ACC112 (cell line): ENCODE measurements at regions not wholly inside any gene's neighbourhood (a gene's known extent, or its start where the extent isn't known, plus 50 kb on each side); places are given as distances from the start of the nearest gene placed in this dataset.

Experiments used
- H2AFZ ChIP-seq: fragments of 200-600 bp; sonication (generic); one replicate; pipeline ENCODE4 v1.6.0; 2017; ENCODE audit warnings: antibody characterized with exemption, low read length; ENCODE audit not compliant: unreplicated experiment
- H3K27ac ChIP-seq: fragments of 200-600 bp; sonication (generic); 2 replicates; pipeline ENCODE4 v1.5.1; 2014; ENCODE audit warnings: low read depth, mild to moderate bottlenecking, antibody characterized with exemption, low read length, moderate library complexity
- H3K27me3 ChIP-seq: fragments of 200-600 bp; sonication (generic); 2 replicates; pipeline ENCODE4 v1.6.1; 2014; ENCODE audit warnings: mild to moderate bottlenecking, antibody characterized with exemption, low read length, moderate library complexity, mixed read lengths; ENCODE audit not compliant: insufficient read depth
- H3K36me3 ChIP-seq: fragments of 200-600 bp; sonication (generic); 2 replicates; pipeline ENCODE4 v1.6.1; 2016; ENCODE audit warnings: mild to moderate bottlenecking, antibody characterized with exemption, low read length, moderate library complexity, mixed read lengths; ENCODE audit not compliant: insufficient read depth
- H3K4me1 ChIP-seq: fragments of 200-600 bp; sonication (generic); one replicate; pipeline ENCODE4 v1.6.1; 2016; ENCODE audit warnings: low read length, mixed read lengths; ENCODE audit not compliant: insufficient read depth, unreplicated experiment, control insufficient read depth
- H3K4me3 ChIP-seq: fragments of 200-600 bp; sonication (generic); 2 replicates; pipeline ENCODE4 v1.5.1; 2014; ENCODE audit warnings: mild to moderate bottlenecking, low read depth, low read length
- H3K79me2 ChIP-seq: fragments of 200-600 bp; sonication (generic); one replicate; pipeline ENCODE4 v1.6.0; 2016; ENCODE audit warnings: low read length; ENCODE audit not compliant: control insufficient read depth, unreplicated experiment, insufficient read depth

DNA sequence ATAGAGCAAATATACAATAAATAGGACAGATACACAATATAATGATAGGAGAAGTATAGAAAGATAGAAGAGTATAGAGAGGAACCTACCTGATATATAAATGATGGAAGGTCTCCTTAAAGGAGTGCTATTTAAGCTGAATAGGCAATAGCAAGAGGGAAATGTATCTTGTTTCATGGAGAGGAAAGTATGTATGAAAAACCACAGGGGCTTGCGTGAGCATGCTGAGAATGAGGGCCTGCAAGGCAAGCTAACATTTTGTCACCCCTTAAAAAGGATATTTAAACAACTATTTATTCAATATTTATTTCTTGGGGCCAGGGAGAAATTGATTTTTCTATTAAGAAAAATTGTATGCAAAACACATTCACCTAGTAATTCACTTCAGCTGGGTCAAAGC, 150.9 kb upstream of the ZRANB2 start:
- Histone ChIP-seq H3K27ac (no peak overlapping the region), H3K36me3 (no peaks in the 10 kb centered on the region), H3K4me3 (no peak overlapping the region), H3K79me2 (no peaks in the 10 kb centered on the region), H2AFZ (no peak overlapping the region), H3K4me1 (no peaks in the 10 kb centered on the region), H3K27me3 (no peaks in the 10 kb centered on the region)

DNA sequence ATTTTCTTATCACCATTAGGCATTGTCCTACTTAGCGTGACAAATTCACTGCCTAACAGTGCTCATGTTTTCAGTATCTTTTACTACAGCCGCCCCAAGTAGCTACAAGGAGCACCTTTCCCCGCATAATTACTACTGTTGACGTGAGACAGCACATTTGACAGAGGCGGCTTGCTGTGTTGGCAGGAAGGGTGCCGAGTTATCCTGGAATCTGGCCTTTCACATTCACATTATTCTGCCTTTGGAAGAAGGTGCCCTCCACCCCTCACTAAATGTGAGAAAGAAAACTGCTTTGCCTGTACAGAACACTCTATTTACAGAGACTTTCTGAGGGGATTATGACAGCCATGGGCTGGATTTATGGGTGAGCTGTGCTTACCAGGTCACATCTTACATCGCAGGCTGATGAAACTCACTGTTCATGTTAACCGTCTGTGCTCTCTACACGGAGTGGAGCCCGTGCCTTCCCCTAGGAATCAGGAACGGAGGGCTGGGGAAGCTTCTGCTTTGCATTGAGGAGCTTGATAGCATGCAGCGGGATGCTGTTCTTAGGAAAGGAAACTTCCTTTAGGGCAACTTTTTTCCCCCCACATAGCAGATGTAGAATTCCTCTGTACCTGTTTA, 148.0 kb upstream of the ZRANB2 start:
- H3K36me3 ChIP-seq, result no peaks in the 10 kb centered on the region
- no peak overlapping the region for H2AFZ ChIP-seq
- H3K27ac ChIP-seq, result no peak overlapping the region
- H3K79me2 ChIP-seq, result no peaks in the 10 kb centered on the region
- no peak overlapping the region for H3K4me3 ChIP-seq
- no peaks in the 10 kb centered on the region for H3K4me1 ChIP-seq
- no peaks in the 10 kb centered on the region for H3K27me3 ChIP-seq

DNA sequence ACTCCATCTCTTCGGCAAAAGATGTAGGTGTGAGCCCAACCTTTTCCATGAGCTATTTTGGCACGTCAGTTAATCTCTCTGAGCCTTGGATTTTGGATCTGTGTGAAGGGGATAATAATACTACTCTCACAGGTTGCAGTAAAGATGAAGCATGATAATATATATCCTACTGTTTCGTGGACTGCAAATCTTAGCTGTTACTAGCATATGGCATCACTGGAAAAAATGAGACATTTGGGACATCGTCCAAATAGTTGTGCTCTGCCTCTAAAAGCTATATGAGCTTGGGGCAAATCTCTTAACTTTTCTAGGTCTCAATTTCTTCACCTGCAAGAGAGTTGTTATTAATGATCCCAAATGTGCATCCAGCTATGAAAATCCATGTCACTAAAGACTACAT, 147.4 kb upstream of the ZRANB2 start:
- Histone ChIP-seq H3K36me3 (no peaks in the 10 kb centered on the region), H3K27me3 (no peaks in the 10 kb centered on the region), H3K27ac (no peak overlapping the region), H3K4me1 (no peaks in the 10 kb centered on the region), H2AFZ (no peak overlapping the region), H3K79me2 (no peaks in the 10 kb centered on the region), H3K4me3 (no peak overlapping the region)

DNA sequence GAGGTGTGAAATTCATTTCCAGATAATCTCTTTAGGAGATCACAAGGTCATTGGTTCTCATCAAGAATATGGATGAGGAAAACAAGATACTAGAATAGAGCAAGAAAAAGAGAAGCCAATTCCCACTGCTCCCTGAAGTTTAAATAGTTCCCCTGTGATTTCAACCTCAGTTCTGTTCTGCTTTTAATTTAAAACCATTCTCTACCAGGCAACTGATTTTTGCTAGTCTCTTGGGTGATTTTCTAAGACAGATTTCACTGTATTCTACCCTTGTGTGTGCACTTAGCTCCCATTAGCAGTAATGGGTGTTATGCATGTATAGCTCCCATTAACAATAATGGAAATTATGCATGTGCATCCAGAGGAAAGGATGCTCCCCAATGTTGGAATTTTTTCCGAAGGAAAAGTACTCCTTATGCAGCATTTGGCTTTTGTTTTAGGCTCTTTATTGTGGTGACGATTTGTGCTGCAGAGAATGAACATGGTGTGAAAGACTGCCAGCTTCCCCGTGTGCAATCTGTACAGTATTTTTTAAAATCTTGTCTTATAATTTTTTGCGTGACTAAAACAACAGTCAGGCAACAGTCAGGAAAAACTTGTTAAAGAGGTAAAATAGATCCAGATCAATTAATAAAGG, 144.0 kb upstream of the ZRANB2 start:
- Histone ChIP-seq H3K27ac (no peak overlapping the region), H3K27me3 (no peaks in the 10 kb centered on the region), H3K36me3 (no peaks in the 10 kb centered on the region), H2AFZ (no peak overlapping the region), H3K4me1 (no peaks in the 10 kb centered on the region), H3K4me3 (no peak overlapping the region), H3K79me2 (no peaks in the 10 kb centered on the region)

DNA sequence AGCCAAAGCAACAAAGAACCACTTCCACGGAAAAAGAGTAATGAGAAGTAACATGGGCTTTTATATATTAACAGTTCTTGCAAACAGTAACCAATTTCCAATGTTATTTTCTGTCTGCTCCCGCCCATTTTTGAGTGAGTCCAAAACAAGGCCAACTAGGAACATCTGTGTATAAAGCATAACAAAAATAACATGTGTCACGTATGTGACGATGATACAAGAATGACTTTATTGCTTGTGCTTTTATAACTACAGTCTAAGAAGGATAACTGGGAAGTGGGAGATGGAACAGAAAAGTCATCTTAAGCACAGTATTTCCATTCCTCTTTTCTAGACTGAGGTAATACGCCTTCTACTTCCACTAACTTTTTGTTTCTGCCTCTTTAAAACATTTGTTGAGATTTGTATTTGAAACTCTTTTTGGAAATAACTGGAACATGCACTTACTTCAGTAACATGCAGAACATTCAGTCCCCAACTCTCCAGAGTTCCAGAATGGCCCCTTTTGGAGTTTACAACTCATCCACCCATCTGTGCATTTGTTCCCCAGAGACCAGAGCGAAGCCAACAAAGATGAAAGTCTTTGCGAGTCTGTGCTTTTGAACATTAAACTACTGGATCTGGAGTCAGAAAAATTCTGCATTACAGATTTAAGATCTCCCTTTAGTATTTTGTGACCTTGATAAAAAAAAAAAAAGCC, 143.0 kb upstream of the ZRANB2 start:
- H3K4me1 ChIP-seq, result no peaks in the 10 kb centered on the region
- no peak overlapping the region for H2AFZ ChIP-seq
- no peaks in the 10 kb centered on the region for H3K79me2 ChIP-seq
- no peak overlapping the region for H3K27ac ChIP-seq
- H3K27me3 ChIP-seq, result no peaks in the 10 kb centered on the region
- H3K36me3 ChIP-seq, result no peaks in the 10 kb centered on the region
- no peak overlapping the region for H3K4me3 ChIP-seq

DNA sequence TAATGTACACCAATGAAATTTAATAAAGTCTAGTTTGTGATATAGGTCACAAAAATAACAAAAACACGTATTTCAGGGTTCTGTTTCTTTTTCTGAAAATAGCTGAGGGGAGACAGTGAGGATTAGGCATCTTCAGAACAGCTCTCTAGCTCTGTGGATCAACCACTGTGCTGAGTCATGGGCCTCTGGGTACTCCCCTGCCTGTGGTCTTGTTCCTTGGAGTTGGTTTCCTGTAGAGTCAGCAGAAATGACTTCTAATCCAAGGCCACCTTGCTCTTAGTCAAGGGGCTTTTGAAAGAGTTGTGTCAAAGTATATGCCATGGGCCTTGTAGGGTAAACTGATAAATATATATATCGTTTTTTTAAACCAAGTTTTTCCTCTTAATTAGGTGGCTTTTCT, 141.8 kb upstream of the ZRANB2 start:
- H3K36me3 ChIP-seq, result no peaks in the 10 kb centered on the region
- no peaks in the 10 kb centered on the region for H3K27me3 ChIP-seq
- no peak overlapping the region for H3K27ac ChIP-seq
- H2AFZ ChIP-seq, result no peak overlapping the region
- no peak overlapping the region for H3K4me3 ChIP-seq
- no peaks in the 10 kb centered on the region for H3K79me2 ChIP-seq
- no peaks in the 10 kb centered on the region for H3K4me1 ChIP-seq

DNA sequence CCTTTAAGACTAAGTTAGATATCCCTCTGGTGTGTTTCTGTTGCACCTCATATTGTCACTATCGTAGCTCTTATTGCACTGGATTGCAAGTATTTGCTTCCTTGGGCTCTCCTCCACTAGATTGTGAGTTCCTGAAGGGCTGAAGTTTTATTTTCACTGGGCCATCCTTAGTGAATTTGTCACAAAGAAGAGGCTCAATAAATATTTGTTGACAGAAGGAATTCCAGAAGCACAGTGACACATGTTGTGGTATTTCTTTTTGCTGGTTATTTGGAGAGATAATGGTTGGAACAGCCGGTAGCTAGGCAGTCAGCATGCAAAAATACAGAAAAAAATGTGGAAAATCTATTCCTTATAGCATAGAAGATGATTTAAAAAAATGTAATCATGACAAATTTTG, 129.9 kb upstream of the ZRANB2 start:
- H2AFZ ChIP-seq, result no peak overlapping the region
- no peaks in the 10 kb centered on the region for H3K4me1 ChIP-seq
- no peaks in the 10 kb centered on the region for H3K27me3 ChIP-seq
- no peak overlapping the region for H3K27ac ChIP-seq
- no peaks in the 10 kb centered on the region for H3K36me3 ChIP-seq
- H3K79me2 ChIP-seq, result no peaks in the 10 kb centered on the region
- H3K4me3 ChIP-seq, result no peak overlapping the region

DNA sequence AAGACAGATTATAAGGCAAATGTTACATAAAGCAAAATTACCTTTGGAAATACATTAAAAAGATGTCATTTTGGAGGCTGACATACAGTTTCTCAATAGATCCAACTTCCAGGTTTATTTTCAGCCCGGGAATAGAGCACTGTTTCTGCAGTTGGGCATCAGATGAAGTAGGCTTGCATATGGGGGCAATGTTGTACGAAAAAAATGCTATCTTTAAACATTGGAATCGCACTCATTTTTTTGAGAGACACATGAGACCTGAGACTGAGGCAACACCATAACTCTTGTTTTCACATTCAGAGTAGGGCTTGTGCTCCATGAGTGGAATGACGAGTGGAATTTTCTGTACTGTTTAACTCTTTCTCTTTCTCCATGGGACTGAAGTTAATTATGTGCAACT, 122.4 kb upstream of the ZRANB2 start:
- no peak overlapping the region for H3K4me3 ChIP-seq

DNA sequence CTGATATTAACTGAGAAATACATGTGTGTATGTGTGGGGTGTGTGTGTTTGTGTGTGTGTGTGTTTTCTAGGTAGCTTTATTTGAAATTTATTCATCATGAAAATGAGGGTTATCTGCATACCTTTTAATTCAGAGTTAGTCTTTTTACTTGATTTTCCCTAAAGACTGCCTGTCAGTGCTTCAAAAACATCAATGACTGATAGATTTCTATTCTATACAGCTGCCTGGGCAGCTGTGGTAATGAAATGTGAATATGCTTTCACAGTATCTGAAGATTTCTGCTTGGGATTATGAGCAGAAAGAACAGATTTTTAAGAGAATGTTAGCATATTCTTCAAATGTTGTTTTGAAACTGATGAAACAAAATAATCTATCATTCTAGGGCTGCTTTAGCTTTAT, 119.7 kb upstream of the ZRANB2 start:
- Histone ChIP-seq H2AFZ (no peak overlapping the region), H3K27me3 (no peaks in the 10 kb centered on the region), H3K79me2 (no peaks in the 10 kb centered on the region), H3K4me3 (no peak overlapping the region), H3K4me1 (no peaks in the 10 kb centered on the region), H3K27ac (no peak overlapping the region), H3K36me3 (no peaks in the 10 kb centered on the region)

More for the DNA sequence above, 122.4 kb upstream of the ZRANB2 start:
- no peaks in the 10 kb centered on the region for H3K4me1 ChIP-seq
- H3K79me2 ChIP-seq, result no peaks in the 10 kb centered on the region
- H3K27ac ChIP-seq, result no peak overlapping the region
- H3K36me3 ChIP-seq, result no peaks in the 10 kb centered on the region
- no peaks in the 10 kb centered on the region for H3K27me3 ChIP-seq
- no peak overlapping the region for H2AFZ ChIP-seq

DNA sequence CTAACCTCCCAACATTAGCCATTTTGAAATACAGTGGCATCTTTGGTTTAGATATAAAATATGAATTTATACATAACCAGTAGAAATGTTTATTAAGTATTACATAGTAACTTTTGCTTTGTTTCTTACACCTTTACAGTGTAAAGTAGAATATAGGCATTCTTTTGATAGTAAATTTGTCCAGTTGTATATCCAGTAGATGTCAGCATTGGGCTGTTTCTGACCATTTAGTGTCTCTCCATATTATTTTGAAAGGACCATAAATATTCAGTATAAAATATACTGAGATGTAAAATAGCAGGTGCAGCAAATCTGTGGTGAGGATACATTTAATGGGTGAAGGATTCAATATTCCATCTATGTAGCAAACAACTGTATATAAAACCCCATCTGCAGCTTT, 115.8 kb upstream of the ZRANB2 start:
- H3K27me3 ChIP-seq, result no peaks in the 10 kb centered on the region
- H3K4me3 ChIP-seq, result no peak overlapping the region
- no peaks in the 10 kb centered on the region for H3K79me2 ChIP-seq
- H3K27ac ChIP-seq, result no peak overlapping the region
- H3K36me3 ChIP-seq, result no peaks in the 10 kb centered on the region
- H2AFZ ChIP-seq, result no peak overlapping the region
- no peaks in the 10 kb centered on the region for H3K4me1 ChIP-seq

DNA sequence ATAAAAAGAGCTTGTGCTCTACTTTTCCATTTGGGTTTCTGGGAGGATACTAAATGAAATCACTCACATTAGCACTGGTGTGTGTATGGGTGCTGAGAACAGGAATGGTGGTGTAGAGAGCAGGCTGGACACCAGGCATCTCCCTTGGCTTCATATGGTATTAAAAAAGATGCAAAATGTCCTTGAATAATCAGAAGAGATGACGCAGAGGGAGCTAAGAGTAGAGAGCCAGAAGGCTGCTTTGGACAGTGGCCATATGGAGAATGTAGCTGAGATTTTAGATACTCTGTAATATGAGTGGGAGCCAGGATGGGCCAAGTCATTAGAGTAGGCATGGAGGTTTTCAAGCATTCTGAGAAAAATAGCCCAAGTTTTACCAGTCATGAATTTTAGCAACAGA, 112.3 kb upstream of the ZRANB2 start:
- H3K27ac ChIP-seq, result no peak overlapping the region
- no peak overlapping the region for H2AFZ ChIP-seq
- no peaks in the 10 kb centered on the region for H3K79me2 ChIP-seq
- H3K4me3 ChIP-seq, result no peak overlapping the region
- H3K4me1 ChIP-seq, result no peaks in the 10 kb centered on the region
- no peaks in the 10 kb centered on the region for H3K36me3 ChIP-seq
- no peaks in the 10 kb centered on the region for H3K27me3 ChIP-seq
